Keratinocyte (primary cell): ENCODE measurements at regions not wholly inside any gene's neighbourhood (a gene's known extent, or its start where the extent isn't known, plus 50 kb on each side); places are given as distances from the start of the nearest gene placed in this dataset.
"Not testable (repeated sequence)": the region's sequence is repeated elsewhere in the genome, so short reads cannot be mapped to it uniquely, and the experiment has no call there.

ENCODE experiments used
- DNase-seq: peaks from one replicate; pipeline ENCODE4 v3.0.0-alpha.2; 2011; ENCODE audit warnings: low read depth, missing footprints, low spot score
- FAIRE-seq: peaks from 2 replicates; lab custom pipeline; 2011; peaks lifted over from hg19 to GRCh38; lab: Jason Lieb, UNC
- H2AFZ ChIP-seq: 2 replicates; pipeline ENCODE4 v1.6.0; 2012; ENCODE audit warnings: low read length, control low read depth, inconsistent platforms; ENCODE audit not compliant: control insufficient read depth
- H3K27ac ChIP-seq: 2 replicates; pipeline ENCODE4 v1.5.1; 2011; ENCODE audit warnings: low read length; ENCODE audit not compliant: control insufficient read depth, insufficient read depth
- H3K27me3 ChIP-seq: 3 replicates; pipeline ENCODE4 v1.6.0; 2011; ENCODE audit warnings: low read length; ENCODE audit not compliant: control insufficient read depth, insufficient read depth; ENCODE audit errors: extremely low read depth
- H3K36me3 ChIP-seq, 2 experiments: 2 replicates in 1 of 2; 3 replicates in 1 of 2; pipeline ENCODE4 v1.5.1; 2011; ENCODE audit warnings: low read length in 2 of 2, mild to moderate bottlenecking in 1 of 2; ENCODE audit not compliant: control insufficient read depth in 2 of 2, insufficient read depth in 2 of 2; ENCODE audit errors: extremely low read depth in 1 of 2
- H3K4me1 ChIP-seq: 3 replicates; pipeline ENCODE4 v1.5.1; 2011; ENCODE audit warnings: low read length; ENCODE audit not compliant: control insufficient read depth, insufficient read depth; ENCODE audit errors: extremely low read depth
- H3K4me2 ChIP-seq: 3 replicates; pipeline ENCODE4 v1.6.0; 2011; ENCODE audit warnings: low read depth, low read length; ENCODE audit not compliant: control insufficient read depth, insufficient read depth; ENCODE audit errors: extremely low read depth
- H3K4me3 ChIP-seq, 3 experiments: fragments of 200-600 bp in 1 of 3; sonication (generic) in 1 of 3; 2 replicates in 2 of 3; 3 replicates in 1 of 3; pipeline ENCODE4 v1.5.1; 2011 to 2016; ENCODE audit warnings: low read length in 3 of 3, mild to moderate bottlenecking in 3 of 3, control low read depth in 2 of 3, inconsistent platforms in 1 of 3, low read depth in 1 of 3, mixed read lengths in 1 of 3, mixed run types in 1 of 3, moderate library complexity in 1 of 3; ENCODE audit not compliant: control insufficient read depth in 2 of 3, insufficient read depth in 2 of 3; ENCODE audit errors: extremely low read depth in 1 of 3
- H3K79me2 ChIP-seq: 2 replicates; pipeline ENCODE4 v1.6.0; 2012; ENCODE audit warnings: low read length; ENCODE audit not compliant: control insufficient read depth, insufficient read depth
- H3K9ac ChIP-seq: 3 replicates; pipeline ENCODE4 v1.6.0; 2011; ENCODE audit warnings: low read length; ENCODE audit not compliant: control insufficient read depth, insufficient read depth; ENCODE audit errors: extremely low read depth
- H3K9me1 ChIP-seq: 3 replicates; pipeline ENCODE4 v1.6.0; 2011; ENCODE audit warnings: low read length; ENCODE audit not compliant: control insufficient read depth, insufficient read depth; ENCODE audit errors: extremely low read depth
- H3K9me3 ChIP-seq: 2 replicates; pipeline ENCODE4 v1.5.1; 2012; ENCODE audit warnings: low read depth, low read length; ENCODE audit not compliant: control insufficient read depth
- H4K20me1 ChIP-seq: 3 replicates; pipeline ENCODE4 v1.6.0; 2011; ENCODE audit warnings: low read length; ENCODE audit not compliant: control insufficient read depth, insufficient read depth; ENCODE audit errors: extremely low read depth
- CTCF ChIP-seq, 3 experiments: IDR thresholded peaks in 1 of 3; conservative IDR thresholded peaks in 1 of 3; optimal IDR thresholded peaks in 1 of 3; 2 replicates in 2 of 3; 3 replicates in 1 of 3; pipeline versions ENCODE3 to v1.5.1; 2011; ENCODE audit warnings: low read length in 3 of 3, mild to moderate bottlenecking in 3 of 3, moderate library complexity in 2 of 3, control low read depth in 1 of 3, inconsistent platforms in 1 of 3; ENCODE audit not compliant: insufficient read depth in 2 of 3; ENCODE audit errors: extremely low read depth in 1 of 3
- dilution Hi-C: fragments of 300-500 bp; cut with MboI; formaldehyde crosslinking; loops from one replicate; pipeline ENCODE4 v1.7.0; 2020; ENCODE audit warnings: low sequenced_read_pairs; ENCODE audit not compliant: extremely low pct_ligation_motif_present

- Histone ChIP-seq H3K4me2 (no peak overlapping the region), H3K27ac (no peak overlapping the region), H3K4me3 (no peak overlapping the region), H3K9ac (no peak overlapping the region), H3K27me3 (no peaks in the 10 kb centered on the region), H3K9me3 (no peaks in the 10 kb centered on the region), H4K20me1 (no peaks in the 10 kb centered on the region), H2AFZ (no peak overlapping the region), H3K36me3 (no peaks in the 10 kb centered on the region), H3K9me1 (no peaks in the 10 kb centered on the region), H3K79me2 (no peaks in the 10 kb centered on the region), H3K4me1 (no peaks in the 10 kb centered on the region)
- no peak for TF ChIP-seq CTCF (optimal IDR thresholded peaks at IDR 0.05 in 1 of 3, IDR thresholded peaks at IDR 0.05 in 1 of 3, conservative IDR thresholded peaks at IDR 0.05 in 1 of 3; ENCODE audit: extremely low read depth in 1 of 3, insufficient read depth in 2 of 3, low read length in 3 of 3)
- FAIRE-seq (no peak), DNase-seq (no peak)
- dilution Hi-C loops: no loop called here
These were observed 202.7 kb downstream of the POM121L12 start for GRCh38 chr7:53238021-53238605.

- H3K79me2 ChIP-seq, H2AFZ ChIP-seq, H3K9me1 ChIP-seq, H3K4me2 ChIP-seq, H3K36me3 ChIP-seq, H3K9me3 ChIP-seq, H3K4me1 ChIP-seq, FAIRE-seq, H3K27me3 ChIP-seq, H3K4me3 ChIP-seq, H3K27ac ChIP-seq, H4K20me1 ChIP-seq, DNase-seq, H3K9ac ChIP-seq, dilution Hi-C loops: not testable (repeated sequence)
These were observed 203.7 kb downstream of the POM121L12 start for GRCh38 chr7:53239151-53239550.

GRCh38 chr7:53245721-53246120, 210.3 kb downstream of the POM121L12 start:
- no peak overlapping the region for H3K4me2 ChIP-seq
- no peak overlapping the region for H3K27ac ChIP-seq
- H3K4me3 ChIP-seq: no peak overlapping the region
- dilution Hi-C loops: no loop called here
- TF ChIP-seq CTCF (optimal IDR thresholded peaks at IDR 0.05 in 1 of 3, IDR thresholded peaks at IDR 0.05 in 1 of 3, conservative IDR thresholded peaks at IDR 0.05 in 1 of 3; ENCODE audit: extremely low read depth in 1 of 3, insufficient read depth in 2 of 3, low read length in 3 of 3): no peak
- no peak overlapping the region for H2AFZ ChIP-seq
- H3K9ac ChIP-seq: no peak overlapping the region
- H3K36me3 ChIP-seq: no peaks in the 10 kb centered on the region
- DNase-seq: no peak
- no peaks in the 10 kb centered on the region for H3K9me1 ChIP-seq
- no peak for FAIRE-seq
- no peaks in the 10 kb centered on the region for H3K9me3 ChIP-seq
- no peaks in the 10 kb centered on the region for H3K4me1 ChIP-seq
- H4K20me1 ChIP-seq: no peaks in the 10 kb centered on the region
- H3K27me3 ChIP-seq: no peaks in the 10 kb centered on the region
- no peaks in the 10 kb centered on the region for H3K79me2 ChIP-seq
